Smooth muscle cell (in vitro differentiated cells): ENCODE measurements at regions not wholly inside any gene's neighbourhood (a gene's known extent, or its start where the extent isn't known, plus 50 kb on each side); places are given as distances from the start of the nearest gene placed in this dataset.

Experiments used
- DNase-seq: peaks from one replicate; lab custom pipeline; 2025; ENCODE audit not compliant: unreplicated experiment; lab: John Stamatoyannopoulos, UW
- H2AFZ ChIP-seq: fragments of 200-600 bp; sonication (generic); 2 replicates; pipeline ENCODE4 v1.6.0; 2016; ENCODE audit warnings: antibody characterized with exemption, low read depth, mild to moderate bottlenecking
- H3F3A ChIP-seq: fragments of 200-600 bp; sonication (generic); 2 replicates; pipeline ENCODE4 v1.6.0; 2017; ENCODE audit warnings: antibody characterized with exemption, low read depth
- H3K27ac ChIP-seq: fragments of 200-600 bp; sonication (generic); 2 replicates; pipeline ENCODE4 v1.5.1; 2016; ENCODE audit warnings: low read depth, mild to moderate bottlenecking
- H3K27me3 ChIP-seq: fragments of 200-600 bp; sonication (generic); 2 replicates; pipeline ENCODE4 v1.6.1; 2016; ENCODE audit warnings: low read depth, mild to moderate bottlenecking
- H3K36me3 ChIP-seq: fragments of 200-600 bp; sonication (generic); 2 replicates; pipeline ENCODE4 v1.5.1; 2016; ENCODE audit warnings: low read depth
- H3K4me1 ChIP-seq: fragments of 200-600 bp; sonication (generic); 2 replicates; pipeline ENCODE4 v1.5.1; 2016; ENCODE audit warnings: low read depth
- H3K4me2 ChIP-seq: fragments of 200-600 bp; sonication (generic); 2 replicates; pipeline ENCODE4 v1.6.0; 2016; ENCODE audit warnings: mild to moderate bottlenecking
- H3K4me3 ChIP-seq: fragments of 200-600 bp; sonication (generic); 2 replicates; pipeline ENCODE4 v1.5.1; 2016; ENCODE audit warnings: mild to moderate bottlenecking
- H3K79me2 ChIP-seq: fragments of 200-600 bp; sonication (generic); 2 replicates; pipeline ENCODE4 v1.6.0; 2016; ENCODE audit warnings: low read depth, mild to moderate bottlenecking
- H3K9ac ChIP-seq: fragments of 200-600 bp; sonication (generic); 2 replicates; pipeline ENCODE4 v1.6.0; 2016; ENCODE audit warnings: low read depth
- H3K9me3 ChIP-seq: fragments of 200-600 bp; sonication (generic); replicated peaks from 2 replicates; pipeline ENCODE4 v1.5.1; 2016; ENCODE audit warnings: low read depth
- H4K20me1 ChIP-seq: fragments of 200-600 bp; sonication (generic); 2 replicates; pipeline ENCODE4 v1.6.0; 2016; ENCODE audit warnings: low read depth
- WGBS: methylation state at CpG from one replicate; pipeline ENCODE4 v1.1.7; 2016; ENCODE audit warnings: low lambda C conversion rate; 5-methylcytosine and 5-hydroxymethylcytosine counted together
- TF ChIP-seq, protein P1 (sequence below): fragments of 200-600 bp; sonication (generic); IDR thresholded peaks from 2 replicates; pipeline ENCODE4 v1.5.1; 2017; ENCODE audit warnings: borderline replicate concordance, mild to moderate bottlenecking, antibody characterized with exemption; ENCODE audit not compliant: insufficient read depth, poor library complexity, severe bottlenecking

- H3K36me3 ChIP-seq: no peaks in the 10 kb centered on the region
- DNase-seq: no peak
- no peaks in the 10 kb centered on the region for H3K27me3 ChIP-seq
- no peaks in the 10 kb centered on the region for H3F3A ChIP-seq
- no peak overlapping the region for H3K27ac ChIP-seq
- no peak overlapping the region for H3K9ac ChIP-seq
- 91% methylated on average over 7 of the region's 7 CpGs for WGBS
- H3K9me3 ChIP-seq: no peaks in the 10 kb centered on the region
- H3K4me2 ChIP-seq: no peak overlapping the region
- no peak overlapping the region for H2AFZ ChIP-seq
- no peaks in the 10 kb centered on the region for H3K4me1 ChIP-seq
- no peaks in the 10 kb centered on the region for H3K79me2 ChIP-seq
- H3K4me3 ChIP-seq: no peak overlapping the region
- TF ChIP-seq, protein P1, sequence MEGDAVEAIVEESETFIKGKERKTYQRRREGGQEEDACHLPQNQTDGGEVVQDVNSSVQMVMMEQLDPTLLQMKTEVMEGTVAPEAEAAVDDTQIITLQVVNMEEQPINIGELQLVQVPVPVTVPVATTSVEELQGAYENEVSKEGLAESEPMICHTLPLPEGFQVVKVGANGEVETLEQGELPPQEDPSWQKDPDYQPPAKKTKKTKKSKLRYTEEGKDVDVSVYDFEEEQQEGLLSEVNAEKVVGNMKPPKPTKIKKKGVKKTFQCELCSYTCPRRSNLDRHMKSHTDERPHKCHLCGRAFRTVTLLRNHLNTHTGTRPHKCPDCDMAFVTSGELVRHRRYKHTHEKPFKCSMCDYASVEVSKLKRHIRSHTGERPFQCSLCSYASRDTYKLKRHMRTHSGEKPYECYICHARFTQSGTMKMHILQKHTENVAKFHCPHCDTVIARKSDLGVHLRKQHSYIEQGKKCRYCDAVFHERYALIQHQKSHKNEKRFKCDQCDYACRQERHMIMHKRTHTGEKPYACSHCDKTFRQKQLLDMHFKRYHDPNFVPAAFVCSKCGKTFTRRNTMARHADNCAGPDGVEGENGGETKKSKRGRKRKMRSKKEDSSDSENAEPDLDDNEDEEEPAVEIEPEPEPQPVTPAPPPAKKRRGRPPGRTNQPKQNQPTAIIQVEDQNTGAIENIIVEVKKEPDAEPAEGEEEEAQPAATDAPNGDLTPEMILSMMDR: no peak
- no peaks in the 10 kb centered on the region for H4K20me1 ChIP-seq
These were observed 69.2 kb downstream of the MRPL36 start for GRCh38 chr5:1730487-1730847.

GRCh38 chr5:1729641-1730486 lies 69.8 kb downstream of the MRPL36 start:
- Histone ChIP-seq H3K4me1 (no peaks in the 10 kb centered on the region), H4K20me1 (no peaks in the 10 kb centered on the region), H2AFZ (no peak overlapping the region), H3K27ac (no peak overlapping the region), H3K36me3 (no peaks in the 10 kb centered on the region), H3K4me2 (no peak overlapping the region), H3K79me2 (no peaks in the 10 kb centered on the region), H3K9ac (no peak overlapping the region), H3F3A (no peaks in the 10 kb centered on the region), H3K27me3 (no peaks in the 10 kb centered on the region), H3K9me3 (no peaks in the 10 kb centered on the region), H3K4me3 (no peak overlapping the region)
- TF ChIP-seq, protein P1: no peak
- no peak for DNase-seq
- WGBS: 94% methylated on average over 36 of the region's 40 CpGs

GRCh38 chr5:1728846-1729245 lies 70.8 kb downstream of the MRPL36 start:
- 98% methylated on average over 24 of the region's 24 CpGs for WGBS
- Histone ChIP-seq H3F3A (no peaks in the 10 kb centered on the region), H2AFZ (no peak overlapping the region), H4K20me1 (no peaks in the 10 kb centered on the region), H3K27ac (no peak overlapping the region), H3K9ac (no peak overlapping the region), H3K4me3 (no peak overlapping the region), H3K9me3 (no peaks in the 10 kb centered on the region), H3K4me1 (no peaks in the 10 kb centered on the region), H3K79me2 (no peaks in the 10 kb centered on the region), H3K36me3 (no peaks in the 10 kb centered on the region), H3K4me2 (no peak overlapping the region), H3K27me3 (no peaks in the 10 kb centered on the region)
- TF ChIP-seq, protein P1: no peak
- no peak for DNase-seq

DNA sequence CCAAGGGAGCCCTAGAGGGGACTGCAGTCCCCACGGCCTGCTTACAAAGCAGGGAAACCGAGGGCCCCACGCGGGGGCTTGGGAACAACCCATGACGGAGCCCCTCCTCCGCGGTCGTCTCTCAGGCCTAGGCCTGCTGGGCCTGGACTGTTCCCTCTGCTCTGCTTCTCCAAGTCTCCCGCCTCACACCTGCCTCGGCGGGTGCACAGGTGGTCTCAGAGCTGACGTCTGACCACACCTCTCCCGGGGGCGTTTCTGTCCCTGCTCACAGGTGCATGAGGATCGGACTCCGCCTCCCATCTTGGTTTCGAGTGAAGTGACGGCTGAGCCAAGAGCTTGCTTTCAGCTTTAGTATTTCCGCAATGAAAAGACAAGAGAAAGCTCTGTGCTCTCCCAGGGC lies 72.1 kb downstream of the MRPL36 start:
- TF ChIP-seq, protein P1: no peak
- H3K36me3 ChIP-seq: no peaks in the 10 kb centered on the region
- no peak overlapping the region for H3K9ac ChIP-seq
- no peak for DNase-seq
- H3K4me2 ChIP-seq: no peak overlapping the region
- no peaks in the 10 kb centered on the region for H3F3A ChIP-seq
- H2AFZ ChIP-seq: no peak overlapping the region
- no peaks in the 10 kb centered on the region for H3K9me3 ChIP-seq
- H3K79me2 ChIP-seq: no peaks in the 10 kb centered on the region
- WGBS: 92% methylated on average over 19 of the region's 19 CpGs
- no peaks in the 10 kb centered on the region for H4K20me1 ChIP-seq
- no peak overlapping the region for H3K27ac ChIP-seq
- no peak overlapping the region for H3K4me3 ChIP-seq
- no peaks in the 10 kb centered on the region for H3K4me1 ChIP-seq
- no peaks in the 10 kb centered on the region for H3K27me3 ChIP-seq
